WTC11 (cell line): ENCODE measurements at regions not wholly inside any gene's neighbourhood (a gene's known extent, or its start where the extent isn't known, plus 50 kb on each side); places are given as distances from the start of the nearest gene placed in this dataset.

Experiments used
- ETV6 ChIP-seq: sonication (generic); formaldehyde crosslinking; IDR thresholded peaks from 2 replicates; pipeline ENCODE4 v1.8.1; 2022; ENCODE audit warnings: mild to moderate bottlenecking, missing genetic modification reagents
- TF ChIP-seq, protein P1 (sequence below): sonication (generic); formaldehyde crosslinking; conservative IDR thresholded peaks from 2 replicates; pipeline ENCODE4 v1.8.1; 2023; ENCODE audit warnings: mild to moderate bottlenecking, low read depth, missing genetic modification reagents, moderate library complexity
- TF ChIP-seq, protein P2 (sequence below): fragments of 200-600 bp; IDR thresholded peaks from 2 replicates; pipeline ENCODE4 v1.8.0; 2022; ENCODE audit warnings: antibody characterized with exemption
- TF ChIP-seq, protein P3 (sequence below): sonication (generic); formaldehyde crosslinking; IDR thresholded peaks from 2 replicates; pipeline ENCODE4 v1.8.1; 2022; ENCODE audit warnings: mild to moderate bottlenecking, moderate library complexity, missing genetic modification reagents
- TF ChIP-seq, protein P4 (sequence below): fragments of 250-450 bp; sonication (Bioruptor Pico); IDR thresholded peaks from 2 replicates; pipeline ENCODE4 v1.9.0; 2021; ENCODE audit warnings: moderate library complexity, mild to moderate bottlenecking, inconsistent platforms, borderline replicate concordance

DNA sequence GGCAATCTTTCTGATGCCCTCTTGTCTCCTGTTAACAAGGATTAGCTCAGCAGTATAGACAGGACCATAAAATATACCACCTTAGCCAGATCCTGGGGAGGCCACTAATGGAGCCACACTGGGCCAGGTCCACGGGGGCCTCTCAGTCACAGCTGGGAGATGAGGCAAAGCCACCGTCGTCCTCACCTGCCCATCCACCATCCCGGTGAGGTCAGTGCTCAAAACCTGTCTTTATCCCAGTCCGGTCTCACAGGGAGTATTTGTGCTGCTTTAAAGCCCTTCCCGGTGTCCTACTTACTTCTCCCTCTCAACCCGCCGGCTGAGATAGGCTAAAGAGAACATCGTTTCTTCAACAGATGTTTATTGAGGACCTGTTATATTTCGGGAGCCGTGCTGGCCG is 104.3 kb downstream of the EDN3 start:
- TF ChIP-seq ETV6 (CRISPR knock-in tag): no peak
- TF ChIP-seq, protein P1, sequence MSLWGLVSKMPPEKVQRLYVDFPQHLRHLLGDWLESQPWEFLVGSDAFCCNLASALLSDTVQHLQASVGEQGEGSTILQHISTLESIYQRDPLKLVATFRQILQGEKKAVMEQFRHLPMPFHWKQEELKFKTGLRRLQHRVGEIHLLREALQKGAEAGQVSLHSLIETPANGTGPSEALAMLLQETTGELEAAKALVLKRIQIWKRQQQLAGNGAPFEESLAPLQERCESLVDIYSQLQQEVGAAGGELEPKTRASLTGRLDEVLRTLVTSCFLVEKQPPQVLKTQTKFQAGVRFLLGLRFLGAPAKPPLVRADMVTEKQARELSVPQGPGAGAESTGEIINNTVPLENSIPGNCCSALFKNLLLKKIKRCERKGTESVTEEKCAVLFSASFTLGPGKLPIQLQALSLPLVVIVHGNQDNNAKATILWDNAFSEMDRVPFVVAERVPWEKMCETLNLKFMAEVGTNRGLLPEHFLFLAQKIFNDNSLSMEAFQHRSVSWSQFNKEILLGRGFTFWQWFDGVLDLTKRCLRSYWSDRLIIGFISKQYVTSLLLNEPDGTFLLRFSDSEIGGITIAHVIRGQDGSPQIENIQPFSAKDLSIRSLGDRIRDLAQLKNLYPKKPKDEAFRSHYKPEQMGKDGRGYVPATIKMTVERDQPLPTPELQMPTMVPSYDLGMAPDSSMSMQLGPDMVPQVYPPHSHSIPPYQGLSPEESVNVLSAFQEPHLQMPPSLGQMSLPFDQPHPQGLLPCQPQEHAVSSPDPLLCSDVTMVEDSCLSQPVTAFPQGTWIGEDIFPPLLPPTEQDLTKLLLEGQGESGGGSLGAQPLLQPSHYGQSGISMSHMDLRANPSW (CRISPR knock-in tag): no peak
- TF ChIP-seq, protein P2, sequence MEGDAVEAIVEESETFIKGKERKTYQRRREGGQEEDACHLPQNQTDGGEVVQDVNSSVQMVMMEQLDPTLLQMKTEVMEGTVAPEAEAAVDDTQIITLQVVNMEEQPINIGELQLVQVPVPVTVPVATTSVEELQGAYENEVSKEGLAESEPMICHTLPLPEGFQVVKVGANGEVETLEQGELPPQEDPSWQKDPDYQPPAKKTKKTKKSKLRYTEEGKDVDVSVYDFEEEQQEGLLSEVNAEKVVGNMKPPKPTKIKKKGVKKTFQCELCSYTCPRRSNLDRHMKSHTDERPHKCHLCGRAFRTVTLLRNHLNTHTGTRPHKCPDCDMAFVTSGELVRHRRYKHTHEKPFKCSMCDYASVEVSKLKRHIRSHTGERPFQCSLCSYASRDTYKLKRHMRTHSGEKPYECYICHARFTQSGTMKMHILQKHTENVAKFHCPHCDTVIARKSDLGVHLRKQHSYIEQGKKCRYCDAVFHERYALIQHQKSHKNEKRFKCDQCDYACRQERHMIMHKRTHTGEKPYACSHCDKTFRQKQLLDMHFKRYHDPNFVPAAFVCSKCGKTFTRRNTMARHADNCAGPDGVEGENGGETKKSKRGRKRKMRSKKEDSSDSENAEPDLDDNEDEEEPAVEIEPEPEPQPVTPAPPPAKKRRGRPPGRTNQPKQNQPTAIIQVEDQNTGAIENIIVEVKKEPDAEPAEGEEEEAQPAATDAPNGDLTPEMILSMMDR: no peak
- TF ChIP-seq, protein P3, sequence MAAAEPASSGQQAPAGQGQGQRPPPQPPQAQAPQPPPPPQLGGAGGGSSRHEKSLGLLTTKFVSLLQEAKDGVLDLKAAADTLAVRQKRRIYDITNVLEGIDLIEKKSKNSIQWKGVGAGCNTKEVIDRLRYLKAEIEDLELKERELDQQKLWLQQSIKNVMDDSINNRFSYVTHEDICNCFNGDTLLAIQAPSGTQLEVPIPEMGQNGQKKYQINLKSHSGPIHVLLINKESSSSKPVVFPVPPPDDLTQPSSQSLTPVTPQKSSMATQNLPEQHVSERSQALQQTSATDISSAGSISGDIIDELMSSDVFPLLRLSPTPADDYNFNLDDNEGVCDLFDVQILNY (CRISPR knock-in tag): no peak
- TF ChIP-seq, protein P4, sequence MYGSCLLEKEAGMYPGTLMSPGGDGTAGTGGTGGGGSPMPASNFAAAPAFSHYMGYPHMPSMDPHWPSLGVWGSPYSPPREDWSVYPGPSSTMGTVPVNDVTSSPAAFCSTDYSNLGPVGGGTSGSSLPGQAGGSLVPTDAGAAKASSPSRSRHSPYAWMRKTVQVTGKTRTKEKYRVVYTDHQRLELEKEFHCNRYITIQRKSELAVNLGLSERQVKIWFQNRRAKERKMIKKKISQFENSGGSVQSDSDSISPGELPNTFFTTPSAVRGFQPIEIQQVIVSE (CRISPR knock-in tag): no peak
